Natural killer cell (primary cell): ENCODE measurements at regions not wholly inside any gene's neighbourhood (a gene's known extent, or its start where the extent isn't known, plus 50 kb on each side); places are given as distances from the start of the nearest gene placed in this dataset.

Source experiments
- ATAC-seq, 3 donors: fragments of 150-1000 bp in 2 of 3; fragments of 200-7000 bp in 1 of 3; cut with Tn5 transposase; 1 replicate in 1 of 3; 2 replicates in 2 of 3; pipeline ENCODE4 v1.10.0; 2021; ENCODE audit warnings: mild to moderate bottlenecking in 2 of 3, moderate library complexity in 2 of 3
- DNase-seq, 2 donors: peaks; one replicate each; pipeline versions ENCODE4 v3.0.0 to v3.0.0-alpha.2; 2013 to 2021; ENCODE audit warnings: mixed read lengths in 1 of 2
- H3K27ac ChIP-seq: one replicate; pipeline ENCODE4 v1.5.1; 2013; ENCODE audit warnings: mild to moderate bottlenecking, low read length
- H3K27me3 ChIP-seq: one replicate; pipeline ENCODE4 v1.6.1; 2013; ENCODE audit warnings: low read length; ENCODE audit not compliant: control insufficient read depth, insufficient read depth
- H3K36me3 ChIP-seq: one replicate; pipeline ENCODE4 v1.6.1; 2013; ENCODE audit warnings: low read length; ENCODE audit not compliant: control insufficient read depth, insufficient read depth
- H3K4me1 ChIP-seq: one replicate; pipeline ENCODE4 v1.6.1; 2013; ENCODE audit warnings: low read length; ENCODE audit not compliant: control insufficient read depth, insufficient read depth
- H3K4me3 ChIP-seq: one replicate; pipeline ENCODE4 v1.5.1; 2013; ENCODE audit warnings: low read length
- H3K9me3 ChIP-seq: one replicate; pipeline ENCODE4 v1.6.1; 2013; ENCODE audit warnings: low read length; ENCODE audit not compliant: control insufficient read depth, insufficient read depth
- H3K27ac Mint-ChIP-seq, 2 donors: one replicate each; pipeline ENCODE4 v1.8.0; 2022; ENCODE audit warnings: mild to moderate bottlenecking in 2 of 2, mixed read lengths in 2 of 2, moderate library complexity in 1 of 2
- H3K27me3 Mint-ChIP-seq, 2 donors: one replicate each; pipeline ENCODE4 v1.8.0; 2022; ENCODE audit warnings: low read depth in 2 of 2, mixed read lengths in 2 of 2
- H3K36me3 Mint-ChIP-seq: one replicate; pipeline ENCODE4 v1.8.0; 2022; ENCODE audit warnings: mixed read lengths
- H3K4me1 Mint-ChIP-seq, 2 donors: one replicate each; pipeline ENCODE4 v1.8.0; 2022; ENCODE audit warnings: mixed read lengths in 2 of 2
- H3K4me3 Mint-ChIP-seq: one replicate; pipeline ENCODE4 v1.8.0; 2022; ENCODE audit warnings: mild to moderate bottlenecking, moderate library complexity, mixed read lengths
- H3K9me3 Mint-ChIP-seq, 2 donors: one replicate each; pipeline ENCODE4 v1.8.0; 2022; ENCODE audit warnings: mixed read lengths in 2 of 2
- WGBS: methylation state at CpG from one replicate; pipeline ENCODE4 v1.1.7; 2013; ENCODE audit warnings: missing lambda C conversion rate; ENCODE audit not compliant: insufficient coverage; 5-methylcytosine and 5-hydroxymethylcytosine counted together
- intact Hi-C: fragments of 100-400 bp; cut with micrococcal nuclease; formaldehyde crosslinking; loops from one replicate; pipeline ENCODE4 v1.14.2; 2022
- TF ChIP-seq, protein P1 (sequence below): fragments of 200-600 bp; IDR thresholded peaks from one replicate; pipeline ENCODE4 v1.8.0; 2022; ENCODE audit warnings: antibody characterized with exemption

DNA sequence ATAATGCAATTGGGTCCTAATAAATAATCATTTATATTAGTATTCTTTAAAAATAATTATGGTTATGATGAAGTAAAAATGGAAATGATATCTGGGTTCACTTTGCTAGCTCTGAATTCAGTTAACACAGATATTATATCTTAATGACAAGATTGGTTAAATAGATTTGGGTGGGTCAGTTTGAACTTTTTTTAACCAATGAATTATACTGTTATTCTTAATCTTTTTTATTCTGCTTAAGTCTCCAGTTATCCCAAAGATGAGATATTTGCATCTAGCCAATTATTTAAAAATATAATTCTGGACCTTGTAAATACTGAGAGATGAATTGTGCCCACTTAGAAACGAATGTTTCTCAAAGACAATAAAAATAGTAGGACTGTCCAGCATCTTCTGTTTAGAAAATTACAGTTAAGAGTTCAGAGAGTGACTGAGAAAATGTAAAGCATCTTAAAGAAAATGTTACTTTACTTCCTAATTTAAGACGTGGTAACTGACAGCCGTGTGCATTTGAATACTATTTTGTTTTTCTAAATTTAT is 345.2 kb downstream of the USP25 start:
- WGBS = 71% methylated on average over 1 of the region's 3 CpGs
- ATAC-seq = no peak
- Mint-ChIP-seq H3K27ac (no peak overlapping the region), H3K4me3 (no peak overlapping the region), H3K9me3 (no peaks in the 10 kb centered on the region), H3K27me3 (no peaks in the 10 kb centered on the region), H3K4me1 (no peaks in the 10 kb centered on the region), H3K36me3 (no peaks in the 10 kb centered on the region)
- no peak for DNase-seq
- TF ChIP-seq, protein P1, sequence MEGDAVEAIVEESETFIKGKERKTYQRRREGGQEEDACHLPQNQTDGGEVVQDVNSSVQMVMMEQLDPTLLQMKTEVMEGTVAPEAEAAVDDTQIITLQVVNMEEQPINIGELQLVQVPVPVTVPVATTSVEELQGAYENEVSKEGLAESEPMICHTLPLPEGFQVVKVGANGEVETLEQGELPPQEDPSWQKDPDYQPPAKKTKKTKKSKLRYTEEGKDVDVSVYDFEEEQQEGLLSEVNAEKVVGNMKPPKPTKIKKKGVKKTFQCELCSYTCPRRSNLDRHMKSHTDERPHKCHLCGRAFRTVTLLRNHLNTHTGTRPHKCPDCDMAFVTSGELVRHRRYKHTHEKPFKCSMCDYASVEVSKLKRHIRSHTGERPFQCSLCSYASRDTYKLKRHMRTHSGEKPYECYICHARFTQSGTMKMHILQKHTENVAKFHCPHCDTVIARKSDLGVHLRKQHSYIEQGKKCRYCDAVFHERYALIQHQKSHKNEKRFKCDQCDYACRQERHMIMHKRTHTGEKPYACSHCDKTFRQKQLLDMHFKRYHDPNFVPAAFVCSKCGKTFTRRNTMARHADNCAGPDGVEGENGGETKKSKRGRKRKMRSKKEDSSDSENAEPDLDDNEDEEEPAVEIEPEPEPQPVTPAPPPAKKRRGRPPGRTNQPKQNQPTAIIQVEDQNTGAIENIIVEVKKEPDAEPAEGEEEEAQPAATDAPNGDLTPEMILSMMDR = no peak
- no peaks in the 10 kb centered on the region for H3K9me3 ChIP-seq
- intact Hi-C loops = no loop called here
- H3K4me3 ChIP-seq = no peak overlapping the region
- no peak overlapping the region for H3K27ac ChIP-seq
- H3K4me1 ChIP-seq = no peaks in the 10 kb centered on the region
- H3K36me3 ChIP-seq = no peaks in the 10 kb centered on the region
- no peaks in the 10 kb centered on the region for H3K27me3 ChIP-seq

DNA sequence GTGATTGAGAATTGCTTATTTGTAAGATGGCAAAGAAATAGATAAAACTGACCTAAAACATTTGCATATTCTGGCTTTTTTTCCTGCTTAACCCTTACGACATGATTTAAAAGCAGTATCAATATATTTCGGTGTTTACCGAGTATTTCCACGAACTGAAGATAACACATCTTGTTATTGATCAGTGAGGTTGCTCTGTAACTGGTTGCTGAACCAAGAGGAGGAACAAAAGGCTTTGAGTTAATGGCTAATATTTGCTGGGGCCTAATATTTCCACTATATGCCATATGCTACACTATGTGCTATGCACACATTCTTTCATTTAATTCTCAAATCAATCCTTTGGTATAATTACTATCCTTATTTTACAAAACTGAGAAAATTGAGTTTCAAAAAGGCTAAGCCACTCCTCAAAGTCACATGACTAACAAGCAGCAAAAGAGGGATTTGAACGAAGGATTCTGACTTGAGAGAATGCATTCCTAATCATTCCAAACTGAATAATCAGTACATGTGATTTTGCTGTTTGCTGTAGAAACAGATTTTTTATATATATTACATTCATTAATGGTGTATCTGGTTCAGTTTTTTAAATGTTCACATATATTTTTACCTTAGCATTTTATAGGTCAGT is 346.0 kb downstream of the USP25 start:
- no peaks in the 10 kb centered on the region for H3K27me3 ChIP-seq
- H3K9me3 ChIP-seq = no peaks in the 10 kb centered on the region
- no peak overlapping the region for H3K4me3 ChIP-seq
- Mint-ChIP-seq H3K27ac (no peak overlapping the region), H3K4me3 (no peak overlapping the region), H3K4me1 (no peaks in the 10 kb centered on the region), H3K9me3 (no peaks in the 10 kb centered on the region), H3K36me3 (no peaks in the 10 kb centered on the region), H3K27me3 (no peaks in the 10 kb centered on the region)
- intact Hi-C loops = no loop called here
- H3K27ac ChIP-seq = no peak overlapping the region
- H3K4me1 ChIP-seq = no peaks in the 10 kb centered on the region
- WGBS = 93% methylated on average over 4 of the region's 5 CpGs
- DNase-seq = no peak
- TF ChIP-seq, protein P1 = no peak
- no peaks in the 10 kb centered on the region for H3K36me3 ChIP-seq
- no peak for ATAC-seq

DNA sequence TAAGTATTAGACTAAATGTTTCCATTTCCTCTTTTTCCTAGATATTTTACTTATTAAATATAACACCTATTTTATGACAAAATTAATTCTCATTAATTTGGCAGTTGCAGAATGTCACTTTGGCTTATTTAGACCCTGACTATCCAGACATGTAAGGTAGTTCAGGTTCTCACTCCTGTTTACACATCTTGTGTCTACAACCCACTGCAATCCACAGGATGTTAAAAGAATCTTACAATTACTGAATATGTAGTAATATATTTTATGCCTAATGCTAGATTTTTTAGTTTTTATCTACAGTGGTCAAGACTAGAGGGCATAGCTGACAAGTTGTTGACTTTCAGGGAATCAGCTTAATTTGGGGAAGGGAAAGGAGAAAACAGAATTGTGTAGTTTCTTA is 346.7 kb downstream of the USP25 start:
- no peaks in the 10 kb centered on the region for H3K4me1 Mint-ChIP-seq
- no peak overlapping the region for H3K4me3 Mint-ChIP-seq
- no peak overlapping the region for H3K4me3 ChIP-seq
- H3K9me3 Mint-ChIP-seq = no peaks in the 10 kb centered on the region
- H3K36me3 ChIP-seq = no peaks in the 10 kb centered on the region
- DNase-seq (no peak), ATAC-seq (no peak)
- no peaks in the 10 kb centered on the region for H3K36me3 Mint-ChIP-seq
- TF ChIP-seq, protein P1 = no peak
- no peak overlapping the region for H3K27ac ChIP-seq
- H3K27ac Mint-ChIP-seq = no peak overlapping the region
- intact Hi-C loops = no loop called here
- H3K4me1 ChIP-seq = no peaks in the 10 kb centered on the region
- no peaks in the 10 kb centered on the region for H3K27me3 Mint-ChIP-seq
- H3K27me3 ChIP-seq = no peaks in the 10 kb centered on the region
- H3K9me3 ChIP-seq = no peaks in the 10 kb centered on the region

DNA sequence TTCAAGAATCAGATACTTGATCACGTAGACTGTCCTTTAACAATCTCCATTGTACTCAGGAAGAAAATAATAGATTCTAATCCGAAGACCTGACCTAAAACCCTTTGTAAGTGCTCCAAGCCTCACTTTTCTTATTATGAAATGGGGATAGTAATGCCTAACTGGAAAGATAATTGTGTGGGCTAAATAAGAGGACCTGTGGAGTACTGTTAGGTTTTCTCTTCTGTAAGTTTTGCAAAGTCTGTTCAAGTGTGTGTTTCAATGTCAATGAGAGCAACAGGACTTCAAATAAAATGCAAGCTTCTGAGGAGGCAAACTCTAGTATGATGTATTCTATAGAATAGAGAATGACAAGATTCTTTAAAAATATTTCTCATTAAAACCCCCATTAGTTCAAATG is 348.6 kb downstream of the USP25 start:
- Histone ChIP-seq H3K27me3 (no peaks in the 10 kb centered on the region), H3K9me3 (no peaks in the 10 kb centered on the region), H3K27ac (no peak overlapping the region), H3K4me1 (no peaks in the 10 kb centered on the region), H3K36me3 (no peaks in the 10 kb centered on the region), H3K4me3 (no peak overlapping the region)
- Mint-ChIP-seq H3K4me3 (no peak overlapping the region), H3K9me3 (no peaks in the 10 kb centered on the region), H3K27me3 (no peaks in the 10 kb centered on the region), H3K27ac (no peak overlapping the region), H3K4me1 (no peaks in the 10 kb centered on the region), H3K36me3 (no peaks in the 10 kb centered on the region)
- TF ChIP-seq, protein P1 = no peak
- intact Hi-C loops = no loop called here
- no peak for ATAC-seq
- 100% methylated on average over 2 of the region's 2 CpGs for WGBS
- DNase-seq = no peak
